Ishikawa (cell line): ENCODE measurements at regions not wholly inside any gene's neighbourhood (a gene's known extent, or its start where the extent isn't known, plus 50 kb on each side); places are given as distances from the start of the nearest gene placed in this dataset.

Experiments
- CEBPB ChIP-seq: IDR thresholded peaks from 2 replicates; pipeline ENCODE4 v1.6.1; 2012
- EGR1 ChIP-seq: IDR thresholded peaks from 2 replicates; pipeline ENCODE4 v1.6.1; 2012
- EP300 ChIP-seq: IDR thresholded peaks from 2 replicates; pipeline ENCODE4 v1.6.1; 2012; ENCODE audit warnings: borderline replicate concordance
- FOXM1 ChIP-seq: IDR thresholded peaks from 2 replicates; pipeline ENCODE4 v1.6.1; 2012; ENCODE audit warnings: low read depth, borderline replicate concordance
- RAD21 ChIP-seq: IDR thresholded peaks from 2 replicates; pipeline ENCODE4 v1.6.1; 2012; ENCODE audit warnings: low read depth
- TAF1 ChIP-seq: IDR thresholded peaks from 2 replicates; pipeline ENCODE4 v1.6.1; 2012; ENCODE audit warnings: low read depth, mild to moderate bottlenecking
- TCF12 ChIP-seq: IDR thresholded peaks from 2 replicates; pipeline ENCODE4 v1.6.1; 2012; ENCODE audit warnings: low read depth
- YY1 ChIP-seq: IDR thresholded peaks from 2 replicates; pipeline ENCODE4 v1.6.1; 2012; ENCODE audit warnings: low read depth
- ZBTB7A ChIP-seq: IDR thresholded peaks from 2 replicates; pipeline ENCODE4 v1.6.1; 2012; ENCODE audit warnings: low read depth

GRCh38 chr3:5442786-5443138 lies 255.3 kb downstream of the EDEM1 start:
- TF ChIP-seq EP300 (no peak), TCF12 (no peak), TAF1 (no peak), EGR1 (no peak), CEBPB (no peak), ZBTB7A (no peak), YY1 (no peak), FOXM1 (no peak), RAD21 (no peak)
